OCI-LY3 (cell line): ENCODE measurements at regions not wholly inside any gene's neighbourhood (a gene's known extent, or its start where the extent isn't known, plus 50 kb on each side); places are given as distances from the start of the nearest gene placed in this dataset.

Experiments used
- EZH2phosphoT487 ChIP-seq: fragments of 200-600 bp; shearing (Covaris generic); IDR thresholded peaks from 2 replicates; pipeline ENCODE4 v1.6.1; 2018; ENCODE audit warnings: antibody characterized with exemption, mixed run types, low read depth
- TF ChIP-seq, protein P1 (sequence below): fragments of 200-600, 300-600 bp; sonication (generic); IDR thresholded peaks from 2 replicates; pipeline ENCODE4 v1.5.1; 2014; ENCODE audit warnings: antibody characterized with exemption, low read length, low read depth

DNA sequence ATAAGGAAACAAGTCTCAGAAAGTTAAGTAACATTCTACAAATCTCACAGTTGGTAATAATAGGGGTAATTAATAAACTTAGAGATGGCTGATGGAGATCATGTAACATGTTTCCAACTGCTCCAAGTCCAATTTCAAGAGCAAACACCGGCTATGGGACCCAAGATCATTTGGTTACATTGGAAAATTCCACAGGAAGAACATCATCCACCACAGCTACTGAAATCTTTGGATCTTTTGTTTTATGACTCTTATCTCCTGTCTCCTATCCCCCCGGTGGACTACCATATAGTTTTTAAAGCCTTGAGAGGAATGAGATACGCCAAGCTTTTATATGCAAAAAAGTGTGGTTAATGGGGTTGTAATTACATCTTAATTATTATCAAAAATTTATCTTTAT lies 216.1 kb downstream of the WNT5A start:
- TF ChIP-seq, protein P1, sequence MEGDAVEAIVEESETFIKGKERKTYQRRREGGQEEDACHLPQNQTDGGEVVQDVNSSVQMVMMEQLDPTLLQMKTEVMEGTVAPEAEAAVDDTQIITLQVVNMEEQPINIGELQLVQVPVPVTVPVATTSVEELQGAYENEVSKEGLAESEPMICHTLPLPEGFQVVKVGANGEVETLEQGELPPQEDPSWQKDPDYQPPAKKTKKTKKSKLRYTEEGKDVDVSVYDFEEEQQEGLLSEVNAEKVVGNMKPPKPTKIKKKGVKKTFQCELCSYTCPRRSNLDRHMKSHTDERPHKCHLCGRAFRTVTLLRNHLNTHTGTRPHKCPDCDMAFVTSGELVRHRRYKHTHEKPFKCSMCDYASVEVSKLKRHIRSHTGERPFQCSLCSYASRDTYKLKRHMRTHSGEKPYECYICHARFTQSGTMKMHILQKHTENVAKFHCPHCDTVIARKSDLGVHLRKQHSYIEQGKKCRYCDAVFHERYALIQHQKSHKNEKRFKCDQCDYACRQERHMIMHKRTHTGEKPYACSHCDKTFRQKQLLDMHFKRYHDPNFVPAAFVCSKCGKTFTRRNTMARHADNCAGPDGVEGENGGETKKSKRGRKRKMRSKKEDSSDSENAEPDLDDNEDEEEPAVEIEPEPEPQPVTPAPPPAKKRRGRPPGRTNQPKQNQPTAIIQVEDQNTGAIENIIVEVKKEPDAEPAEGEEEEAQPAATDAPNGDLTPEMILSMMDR = no peak
- TF ChIP-seq EZH2phosphoT487 = no peak
